OCI-LY3 (cell line): ENCODE measurements at regions not wholly inside any gene's neighbourhood (a gene's known extent, or its start where the extent isn't known, plus 50 kb on each side); places are given as distances from the start of the nearest gene placed in this dataset.

Experiments
- H2AFZ ChIP-seq: fragments of 200-600, 300-600 bp; shearing (Covaris generic); 2 replicates; pipeline ENCODE4 v1.6.0; 2014; ENCODE audit warnings: antibody characterized with exemption, low read depth, low read length
- H3K27ac ChIP-seq: fragments of 200-600, 300-600 bp; sonication (generic); 2 replicates; pipeline ENCODE4 v1.5.1; 2014; ENCODE audit warnings: mild to moderate bottlenecking, low read length, moderate library complexity, mixed read lengths
- H3K27me3 ChIP-seq: fragments of 200-600, 300-600 bp; sonication (generic); 2 replicates; pipeline ENCODE4 v1.6.1; 2014; ENCODE audit warnings: low read depth, low read length, mixed read lengths
- H3K36me3 ChIP-seq: fragments of 200-600, 300-600 bp; sonication (generic); replicated peaks from 2 replicates; pipeline ENCODE3; 2014; ENCODE audit warnings: low read depth, low read length, mixed read lengths
- H3K4me1 ChIP-seq: fragments of 300-600, 200-600 bp; sonication (generic); 2 replicates; pipeline ENCODE4 v1.6.1; 2014; ENCODE audit warnings: low read length, mixed read lengths
- H3K4me2 ChIP-seq: fragments of 200-600, 300-600 bp; sonication (generic); 2 replicates; pipeline ENCODE4 v1.6.1; 2014; ENCODE audit warnings: low read length, mixed read lengths
- H3K4me3 ChIP-seq: fragments of 300-600, 200-600 bp; sonication (generic); 2 replicates; pipeline ENCODE4 v1.5.1; 2014; ENCODE audit warnings: antibody characterized with exemption, mild to moderate bottlenecking, low read length, moderate library complexity
- H3K79me2 ChIP-seq: fragments of 300-600, 200-600 bp; shearing (Covaris generic); 2 replicates; pipeline ENCODE4 v1.6.1; 2014; ENCODE audit warnings: mild to moderate bottlenecking, low read length, mixed read lengths
- H3K9ac ChIP-seq: fragments of 300-600, 200-600 bp; shearing (Covaris generic); 2 replicates; pipeline ENCODE4 v1.6.0; 2014; ENCODE audit warnings: mild to moderate bottlenecking, low read length, moderate library complexity
- H3K9me3 ChIP-seq: fragments of 200-600, 300-600 bp; shearing (Covaris generic); 2 replicates; pipeline ENCODE4 v1.6.1; 2014; ENCODE audit warnings: low read length, mixed read lengths; ENCODE audit not compliant: insufficient read depth
- H4K20me1 ChIP-seq: fragments of 200-600, 300-600 bp; sonication (generic); 2 replicates; pipeline ENCODE4 v1.6.1; 2016; ENCODE audit warnings: low read length, mixed read lengths; ENCODE audit not compliant: insufficient read depth
- CTCF ChIP-seq: fragments of 200-600, 300-600 bp; sonication (generic); IDR thresholded peaks from 2 replicates; pipeline ENCODE4 v1.5.1; 2014; ENCODE audit warnings: antibody characterized with exemption, low read length, low read depth
- EZH2phosphoT487 ChIP-seq: fragments of 200-600 bp; shearing (Covaris generic); IDR thresholded peaks from 2 replicates; pipeline ENCODE4 v1.6.1; 2018; ENCODE audit warnings: antibody characterized with exemption, mixed run types, low read depth

GRCh38 chr1:99531578-99532275 lies 114.2 kb upstream of the PALMD start:
- H3K4me2 ChIP-seq = no peak overlapping the region
- no peaks in the 10 kb centered on the region for H4K20me1 ChIP-seq
- no peak overlapping the region for H3K9ac ChIP-seq
- TF ChIP-seq EZH2phosphoT487 (no peak), CTCF (no peak)
- no peaks in the 10 kb centered on the region for H3K79me2 ChIP-seq
- no peaks in the 10 kb centered on the region for H3K9me3 ChIP-seq
- H3K36me3 ChIP-seq = no peaks in the 10 kb centered on the region
- H3K4me3 ChIP-seq = no peak overlapping the region
- no peaks in the 10 kb centered on the region for H3K4me1 ChIP-seq
- no peak overlapping the region for H2AFZ ChIP-seq
- H3K27me3 ChIP-seq = no peaks in the 10 kb centered on the region
- H3K27ac ChIP-seq = no peak overlapping the region

GRCh38 chr1:99532276-99532580 lies 113.7 kb upstream of the PALMD start:
- H3K4me2 ChIP-seq = no peak overlapping the region
- no peaks in the 10 kb centered on the region for H3K27me3 ChIP-seq
- no peak overlapping the region for H3K4me3 ChIP-seq
- H3K9ac ChIP-seq = no peak overlapping the region
- H3K9me3 ChIP-seq = no peaks in the 10 kb centered on the region
- TF ChIP-seq EZH2phosphoT487 (no peak), CTCF (no peak)
- no peaks in the 10 kb centered on the region for H3K36me3 ChIP-seq
- H4K20me1 ChIP-seq = no peaks in the 10 kb centered on the region
- no peak overlapping the region for H2AFZ ChIP-seq
- no peaks in the 10 kb centered on the region for H3K4me1 ChIP-seq
- no peak overlapping the region for H3K27ac ChIP-seq
- no peaks in the 10 kb centered on the region for H3K79me2 ChIP-seq

DNA sequence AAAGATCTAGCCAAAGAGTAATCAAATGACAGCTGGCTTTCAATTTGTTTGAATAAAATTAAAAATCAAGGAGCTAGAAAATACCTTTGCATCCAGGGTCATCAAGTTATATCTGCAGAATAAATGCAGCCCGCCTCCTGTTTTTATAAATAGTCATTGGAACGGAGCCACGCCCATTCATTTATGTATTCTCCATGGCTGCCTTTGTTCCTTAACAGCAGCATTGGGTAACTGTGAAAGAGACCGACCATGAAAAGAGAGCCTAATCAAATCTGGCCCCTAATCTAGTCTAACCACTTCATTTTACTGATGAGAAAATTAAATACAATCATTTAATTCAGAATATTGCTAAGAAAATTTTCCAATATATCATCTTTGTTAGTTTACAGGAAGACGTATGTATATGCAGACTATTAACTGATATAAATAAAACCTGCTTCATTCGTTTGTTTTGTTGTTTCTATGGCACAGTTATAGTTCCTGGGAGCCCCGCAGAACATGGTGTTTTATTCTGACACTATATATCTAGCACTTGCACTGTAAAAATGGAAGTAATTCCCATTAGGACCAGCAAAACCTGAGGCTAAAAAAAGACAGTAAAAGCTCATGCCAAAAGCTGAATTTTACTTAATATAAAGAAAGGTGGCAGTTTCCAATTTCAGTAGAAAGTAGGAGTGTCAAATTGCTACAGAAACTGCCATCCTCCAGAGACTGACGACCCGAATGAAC lies 111.8 kb upstream of the PALMD start:
- H3K4me3 ChIP-seq = no peak overlapping the region
- no peaks in the 10 kb centered on the region for H3K4me1 ChIP-seq
- TF ChIP-seq CTCF (no peak), EZH2phosphoT487 (no peak)
- H3K79me2 ChIP-seq = no peaks in the 10 kb centered on the region
- no peaks in the 10 kb centered on the region for H3K36me3 ChIP-seq
- H4K20me1 ChIP-seq = no peaks in the 10 kb centered on the region
- H3K27ac ChIP-seq = no peak overlapping the region
- H3K27me3 ChIP-seq = no peaks in the 10 kb centered on the region
- H2AFZ ChIP-seq = no peak overlapping the region
- H3K9me3 ChIP-seq = no peaks in the 10 kb centered on the region
- no peak overlapping the region for H3K4me2 ChIP-seq
- H3K9ac ChIP-seq = no peak overlapping the region

DNA sequence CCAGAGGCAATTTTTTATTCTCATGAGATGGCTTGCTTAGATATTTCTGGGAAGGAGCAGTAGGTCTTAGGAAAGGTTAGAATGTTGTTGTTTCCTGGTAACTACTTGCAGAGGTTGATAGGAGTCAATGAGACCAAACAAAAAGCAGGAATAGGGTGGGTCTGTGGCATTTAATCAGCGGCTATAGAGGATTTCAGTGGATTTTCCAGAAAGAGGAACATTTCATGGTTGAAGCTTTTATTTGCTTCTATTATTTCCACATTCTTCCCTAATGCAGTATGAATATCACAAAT lies 111.3 kb upstream of the PALMD start:
- H3K27ac ChIP-seq = no peak overlapping the region
- TF ChIP-seq CTCF (no peak), EZH2phosphoT487 (no peak)
- H3K79me2 ChIP-seq = no peaks in the 10 kb centered on the region
- H3K27me3 ChIP-seq = no peaks in the 10 kb centered on the region
- H3K4me1 ChIP-seq = no peaks in the 10 kb centered on the region
- no peak overlapping the region for H3K4me3 ChIP-seq
- no peak overlapping the region for H2AFZ ChIP-seq
- H3K4me2 ChIP-seq = no peak overlapping the region
- no peak overlapping the region for H3K9ac ChIP-seq
- no peaks in the 10 kb centered on the region for H4K20me1 ChIP-seq
- no peaks in the 10 kb centered on the region for H3K9me3 ChIP-seq
- H3K36me3 ChIP-seq = no peaks in the 10 kb centered on the region
